ENCODE measurements at regions not wholly inside any gene's neighbourhood (a gene's known extent, or its start where the extent isn't known, plus 50 kb on each side); places are given as distances from the start of the nearest gene placed in this dataset.

- H3K27ac ChIP-seq (ENCODE audit: low read length), result no peak overlapping the region
- H3K9ac ChIP-seq (ENCODE audit: low read length), result no peak overlapping the region
- no peak overlapping the region for H3K4me2 ChIP-seq (ENCODE audit: low read depth, low read length)
- no peaks in the 10 kb centered on the region for H3K27me3 ChIP-seq (replicated peaks; ENCODE audit: insufficient read depth, low read length)
- H2AFZ ChIP-seq (ENCODE audit: low read length), result no peak overlapping the region
- TF ChIP-seq, protein P1, sequence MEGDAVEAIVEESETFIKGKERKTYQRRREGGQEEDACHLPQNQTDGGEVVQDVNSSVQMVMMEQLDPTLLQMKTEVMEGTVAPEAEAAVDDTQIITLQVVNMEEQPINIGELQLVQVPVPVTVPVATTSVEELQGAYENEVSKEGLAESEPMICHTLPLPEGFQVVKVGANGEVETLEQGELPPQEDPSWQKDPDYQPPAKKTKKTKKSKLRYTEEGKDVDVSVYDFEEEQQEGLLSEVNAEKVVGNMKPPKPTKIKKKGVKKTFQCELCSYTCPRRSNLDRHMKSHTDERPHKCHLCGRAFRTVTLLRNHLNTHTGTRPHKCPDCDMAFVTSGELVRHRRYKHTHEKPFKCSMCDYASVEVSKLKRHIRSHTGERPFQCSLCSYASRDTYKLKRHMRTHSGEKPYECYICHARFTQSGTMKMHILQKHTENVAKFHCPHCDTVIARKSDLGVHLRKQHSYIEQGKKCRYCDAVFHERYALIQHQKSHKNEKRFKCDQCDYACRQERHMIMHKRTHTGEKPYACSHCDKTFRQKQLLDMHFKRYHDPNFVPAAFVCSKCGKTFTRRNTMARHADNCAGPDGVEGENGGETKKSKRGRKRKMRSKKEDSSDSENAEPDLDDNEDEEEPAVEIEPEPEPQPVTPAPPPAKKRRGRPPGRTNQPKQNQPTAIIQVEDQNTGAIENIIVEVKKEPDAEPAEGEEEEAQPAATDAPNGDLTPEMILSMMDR (IDR thresholded peaks at IDR 0.05; ENCODE audit: low read length), result no peak
- TF ChIP-seq EZH2phosphoT487 (IDR thresholded peaks at IDR 0.05; ENCODE audit: low read length) (no peak), EZH2 (optimal IDR thresholded peaks at IDR 0.05; ENCODE audit: low read depth, low read length) (no peak)
- DNase-seq, result no peak
- H3K9me3 ChIP-seq (replicated peaks; ENCODE audit: insufficient read depth, low read length), result no peaks in the 10 kb centered on the region
- no peaks in the 10 kb centered on the region for H3K4me1 ChIP-seq (ENCODE audit: low read length)
- H4K20me1 ChIP-seq (ENCODE audit: insufficient read depth, low read length), result no peaks in the 10 kb centered on the region
- H3K9me2 ChIP-seq (replicated peaks; ENCODE audit: insufficient read depth, low read length), result no peaks in the 10 kb centered on the region
- H3K4me3 ChIP-seq (ENCODE audit: low read length), result no peak overlapping the region
- no peaks in the 10 kb centered on the region for H3K36me3 ChIP-seq (replicated peaks; ENCODE audit: insufficient read depth, low read length)
- H3K79me2 ChIP-seq (ENCODE audit: low read length), result no peaks in the 10 kb centered on the region
- H3F3A ChIP-seq (ENCODE audit: insufficient read depth, low read length), result no peaks in the 10 kb centered on the region
These were observed 71.5 kb downstream of the IFI44 start for GRCh38 chr1:78721136-78721535.

- H3F3A ChIP-seq (ENCODE audit: insufficient read depth, low read length), result no peaks in the 10 kb centered on the region
- no peak overlapping the region for H3K27ac ChIP-seq (ENCODE audit: low read length)
- TF ChIP-seq EZH2 (optimal IDR thresholded peaks at IDR 0.05; ENCODE audit: low read depth, low read length) (no peak), EZH2phosphoT487 (IDR thresholded peaks at IDR 0.05; ENCODE audit: low read length) (no peak)
- TF ChIP-seq, protein P1 (IDR thresholded peaks at IDR 0.05; ENCODE audit: low read length), result no peak
- no peak overlapping the region for H3K9ac ChIP-seq (ENCODE audit: low read length)
- no peaks in the 10 kb centered on the region for H3K27me3 ChIP-seq (replicated peaks; ENCODE audit: insufficient read depth, low read length)
- H3K4me2 ChIP-seq (ENCODE audit: low read depth, low read length), result no peak overlapping the region
- no peaks in the 10 kb centered on the region for H3K4me1 ChIP-seq (ENCODE audit: low read length)
- H3K36me3 ChIP-seq (replicated peaks; ENCODE audit: insufficient read depth, low read length), result no peaks in the 10 kb centered on the region
- DNase-seq, result no peak
- H4K20me1 ChIP-seq (ENCODE audit: insufficient read depth, low read length), result no peaks in the 10 kb centered on the region
- no peaks in the 10 kb centered on the region for H3K9me2 ChIP-seq (replicated peaks; ENCODE audit: insufficient read depth, low read length)
- H3K4me3 ChIP-seq (ENCODE audit: low read length), result no peak overlapping the region
- no peaks in the 10 kb centered on the region for H3K9me3 ChIP-seq (replicated peaks; ENCODE audit: insufficient read depth, low read length)
- no peak overlapping the region for H2AFZ ChIP-seq (ENCODE audit: low read length)
- no peaks in the 10 kb centered on the region for H3K79me2 ChIP-seq (ENCODE audit: low read length)
These were observed 72.5 kb downstream of the IFI44 start for GRCh38 chr1:78722105-78722504.

DNA sequence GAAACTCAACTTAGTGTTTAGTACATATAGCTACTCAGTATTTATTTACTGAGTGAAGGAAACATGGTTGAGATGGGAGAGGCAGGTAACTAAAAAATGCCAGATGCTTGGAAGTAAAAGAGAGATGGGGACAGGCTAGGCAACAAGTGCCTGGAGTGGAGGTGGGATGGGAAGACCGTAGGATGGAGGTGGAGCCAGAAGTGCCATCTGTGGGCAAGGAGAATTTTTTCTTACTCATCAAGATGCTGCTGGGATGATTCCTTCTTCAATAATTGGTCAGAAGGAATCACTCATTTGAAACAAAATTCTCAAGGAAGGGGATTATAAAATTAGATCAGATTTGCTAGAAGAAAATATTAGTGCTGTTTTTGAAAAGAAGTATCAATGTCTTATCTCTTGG lies 72.9 kb downstream of the IFI44 start:
- H4K20me1 ChIP-seq (ENCODE audit: insufficient read depth, low read length), result no peaks in the 10 kb centered on the region
- H3F3A ChIP-seq (ENCODE audit: insufficient read depth, low read length), result no peaks in the 10 kb centered on the region
- H2AFZ ChIP-seq (ENCODE audit: low read length), result no peak overlapping the region
- no peak overlapping the region for H3K27ac ChIP-seq (ENCODE audit: low read length)
- no peaks in the 10 kb centered on the region for H3K36me3 ChIP-seq (replicated peaks; ENCODE audit: insufficient read depth, low read length)
- H3K79me2 ChIP-seq (ENCODE audit: low read length), result no peaks in the 10 kb centered on the region
- no peaks in the 10 kb centered on the region for H3K9me3 ChIP-seq (replicated peaks; ENCODE audit: insufficient read depth, low read length)
- DNase-seq, result no peak
- H3K27me3 ChIP-seq (replicated peaks; ENCODE audit: insufficient read depth, low read length), result no peaks in the 10 kb centered on the region
- no peak overlapping the region for H3K4me3 ChIP-seq (ENCODE audit: low read length)
- TF ChIP-seq, protein P1 (IDR thresholded peaks at IDR 0.05; ENCODE audit: low read length), result no peak
- TF ChIP-seq EZH2phosphoT487 (IDR thresholded peaks at IDR 0.05; ENCODE audit: low read length), result no peak
- no peak for TF ChIP-seq EZH2 (optimal IDR thresholded peaks at IDR 0.05; ENCODE audit: low read depth, low read length)
- H3K4me2 ChIP-seq (ENCODE audit: low read depth, low read length), result no peak overlapping the region
- no peaks in the 10 kb centered on the region for H3K4me1 ChIP-seq (ENCODE audit: low read length)
- H3K9ac ChIP-seq (ENCODE audit: low read length), result no peak overlapping the region
- H3K9me2 ChIP-seq (replicated peaks; ENCODE audit: insufficient read depth, low read length), result no peaks in the 10 kb centered on the region
